Endodermal cell (in vitro differentiated cells): ENCODE measurements at regions not wholly inside any gene's neighbourhood (a gene's known extent, or its start where the extent isn't known, plus 50 kb on each side); places are given as distances from the start of the nearest gene placed in this dataset.

Experiments
- DNase-seq: peaks from one replicate; pipeline ENCODE4 v3.0.0-alpha.2; 2017
- H3K27ac ChIP-seq: 2 replicates; pipeline ENCODE4 v1.5.1; 2013; ENCODE audit warnings: mild to moderate bottlenecking, low read depth, low read length, moderate library complexity
- H3K27me3 ChIP-seq: 2 replicates; pipeline ENCODE4 v1.6.1; 2013; ENCODE audit warnings: mild to moderate bottlenecking, low read length, moderate library complexity; ENCODE audit not compliant: insufficient read depth, control insufficient read depth, poor library complexity, severe bottlenecking
- H3K36me3 ChIP-seq: 2 replicates; pipeline ENCODE4 v1.7.0; 2013; ENCODE audit warnings: mild to moderate bottlenecking, low read length, moderate library complexity; ENCODE audit not compliant: control insufficient read depth, insufficient read depth
- H3K4me1 ChIP-seq: one replicate; pipeline ENCODE4 v1.7.0; 2013; ENCODE audit warnings: low read length; ENCODE audit not compliant: control insufficient read depth, insufficient read depth
- H3K4me3 ChIP-seq: 2 replicates; pipeline ENCODE4 v1.5.1; 2013; ENCODE audit warnings: mild to moderate bottlenecking, low read length, moderate library complexity
- H3K9ac ChIP-seq: 2 replicates; pipeline ENCODE4 v1.6.1; 2013; ENCODE audit warnings: mild to moderate bottlenecking, low read length, moderate library complexity; ENCODE audit not compliant: poor library complexity, severe bottlenecking; ENCODE audit errors: extremely low read depth
- H3K9me3 ChIP-seq: 2 replicates; pipeline ENCODE4 v1.6.1; 2013; ENCODE audit warnings: mild to moderate bottlenecking, low read length, moderate library complexity; ENCODE audit not compliant: control insufficient read depth
- H3K27ac Mint-ChIP-seq: 2 replicates; pipeline ENCODE4 v1.8.0; 2020; ENCODE audit warnings: mixed read lengths
- H3K27me3 Mint-ChIP-seq: 2 replicates; pipeline ENCODE4 v1.8.0; 2021; ENCODE audit warnings: mild to moderate bottlenecking, mixed read lengths; ENCODE audit not compliant: insufficient read depth
- H3K36me3 Mint-ChIP-seq: 2 replicates; pipeline ENCODE4 v1.8.0; 2020; ENCODE audit warnings: low read depth, mixed read lengths
- H3K4me1 Mint-ChIP-seq: 2 replicates; pipeline ENCODE4 v1.8.0; 2020; ENCODE audit warnings: mixed read lengths
- H3K4me3 Mint-ChIP-seq: 2 replicates; pipeline ENCODE4 v1.8.0; 2020; ENCODE audit warnings: mild to moderate bottlenecking, moderate library complexity, mixed read lengths
- H3K9me3 Mint-ChIP-seq: 2 replicates; pipeline ENCODE4 v1.8.0; 2020; ENCODE audit warnings: mild to moderate bottlenecking, mixed read lengths
- WGBS, 2 experiments: methylation state at CpG; one replicate each; pipeline versions ENCODE4 v1.1.5 to v1.1.7; 2013; ENCODE audit warnings: missing lambda C conversion rate in 2 of 2, mixed read lengths in 1 of 2; ENCODE audit not compliant: insufficient coverage in 1 of 2, insufficient read length in 1 of 2; 5-methylcytosine and 5-hydroxymethylcytosine counted together
- TF ChIP-seq, protein P1 (sequence below): fragments of 200-600 bp; sonication (generic); conservative IDR thresholded peaks from 2 replicates; pipeline ENCODE4 v1.5.0; 2021; ENCODE audit warnings: antibody characterized with exemption, mild to moderate bottlenecking

DNA sequence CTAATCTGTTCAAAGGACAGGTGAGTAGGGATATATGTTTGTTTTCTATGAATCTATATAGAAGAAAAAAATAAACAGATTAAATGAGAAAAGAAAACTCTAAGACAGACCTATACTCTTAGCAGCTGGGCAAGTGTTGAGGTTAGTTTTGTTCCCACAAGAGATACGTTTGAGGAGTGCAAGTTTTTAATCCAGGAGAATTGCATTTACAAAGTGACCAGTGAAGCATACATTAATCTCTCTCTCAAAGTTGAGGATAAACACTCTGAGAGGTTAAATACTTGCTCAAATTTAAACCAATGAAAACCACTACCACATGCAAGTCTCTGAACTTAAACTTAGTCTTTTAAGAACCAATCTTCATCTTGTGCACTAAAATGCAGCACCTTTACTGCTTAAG is 930.5 kb upstream of the MIR17HG start:
- Mint-ChIP-seq H3K4me1 (peaks cover 13% of the 10 kb centered on the region), H3K9me3 (no peaks in the 10 kb centered on the region), H3K4me3 (no peak overlapping the region), H3K36me3 (no peaks in the 10 kb centered on the region), H3K27me3 (no peaks in the 10 kb centered on the region), H3K27ac (peak overlapping the region; percentile 31)
- Histone ChIP-seq H3K36me3 (no peaks in the 10 kb centered on the region), H3K4me1 (no peaks in the 10 kb centered on the region), H3K27me3 (no peaks in the 10 kb centered on the region), H3K9me3 (no peaks in the 10 kb centered on the region), H3K4me3 (no peak overlapping the region), H3K9ac (no peak overlapping the region), H3K27ac (no peak overlapping the region)
- TF ChIP-seq, protein P1, sequence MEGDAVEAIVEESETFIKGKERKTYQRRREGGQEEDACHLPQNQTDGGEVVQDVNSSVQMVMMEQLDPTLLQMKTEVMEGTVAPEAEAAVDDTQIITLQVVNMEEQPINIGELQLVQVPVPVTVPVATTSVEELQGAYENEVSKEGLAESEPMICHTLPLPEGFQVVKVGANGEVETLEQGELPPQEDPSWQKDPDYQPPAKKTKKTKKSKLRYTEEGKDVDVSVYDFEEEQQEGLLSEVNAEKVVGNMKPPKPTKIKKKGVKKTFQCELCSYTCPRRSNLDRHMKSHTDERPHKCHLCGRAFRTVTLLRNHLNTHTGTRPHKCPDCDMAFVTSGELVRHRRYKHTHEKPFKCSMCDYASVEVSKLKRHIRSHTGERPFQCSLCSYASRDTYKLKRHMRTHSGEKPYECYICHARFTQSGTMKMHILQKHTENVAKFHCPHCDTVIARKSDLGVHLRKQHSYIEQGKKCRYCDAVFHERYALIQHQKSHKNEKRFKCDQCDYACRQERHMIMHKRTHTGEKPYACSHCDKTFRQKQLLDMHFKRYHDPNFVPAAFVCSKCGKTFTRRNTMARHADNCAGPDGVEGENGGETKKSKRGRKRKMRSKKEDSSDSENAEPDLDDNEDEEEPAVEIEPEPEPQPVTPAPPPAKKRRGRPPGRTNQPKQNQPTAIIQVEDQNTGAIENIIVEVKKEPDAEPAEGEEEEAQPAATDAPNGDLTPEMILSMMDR, result no peak
- no peak for DNase-seq
- WGBS, 2 experiments, result 78 to 100% methylated on average over 1 of the region's 1 CpG

DNA sequence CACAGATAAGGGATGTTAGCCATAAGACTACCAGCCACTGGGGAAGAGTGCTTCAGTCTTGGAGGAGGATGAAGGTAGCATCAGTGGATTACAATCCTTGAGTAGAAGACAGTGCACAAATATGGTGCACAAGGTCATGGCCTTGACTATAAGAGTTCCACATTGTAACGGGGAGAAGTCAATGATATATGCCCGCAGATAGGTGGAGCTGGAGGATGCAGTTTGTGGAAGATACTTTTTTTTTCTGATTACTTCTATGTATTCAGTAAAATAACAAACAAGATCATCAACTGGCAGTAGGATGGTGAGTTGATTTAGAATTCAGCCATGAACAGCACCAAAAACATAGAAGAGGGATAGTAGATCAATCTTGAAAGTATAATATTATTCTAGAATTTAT is 926.8 kb upstream of the MIR17HG start:
- H3K9ac ChIP-seq, result no peak overlapping the region
- H3K36me3 ChIP-seq, result no peaks in the 10 kb centered on the region
- no peak overlapping the region for H3K27ac Mint-ChIP-seq
- H3K27ac ChIP-seq, result no peak overlapping the region
- no peaks in the 10 kb centered on the region for H3K4me1 ChIP-seq
- no peaks in the 10 kb centered on the region for H3K36me3 Mint-ChIP-seq
- H3K27me3 Mint-ChIP-seq, result no peaks in the 10 kb centered on the region
- H3K4me3 ChIP-seq, result no peak overlapping the region
- no peak for DNase-seq
- H3K4me1 Mint-ChIP-seq, result peaks cover 11% of the 10 kb centered on the region
- H3K4me3 Mint-ChIP-seq, result no peak overlapping the region
- TF ChIP-seq, protein P1, result peak; percentile 61
- no peaks in the 10 kb centered on the region for H3K9me3 ChIP-seq
- 100% methylated on average over 1 to 2 of the region's 2 CpGs for WGBS, 2 experiments
- H3K27me3 ChIP-seq, result no peaks in the 10 kb centered on the region
- H3K9me3 Mint-ChIP-seq, result no peaks in the 10 kb centered on the region

DNA sequence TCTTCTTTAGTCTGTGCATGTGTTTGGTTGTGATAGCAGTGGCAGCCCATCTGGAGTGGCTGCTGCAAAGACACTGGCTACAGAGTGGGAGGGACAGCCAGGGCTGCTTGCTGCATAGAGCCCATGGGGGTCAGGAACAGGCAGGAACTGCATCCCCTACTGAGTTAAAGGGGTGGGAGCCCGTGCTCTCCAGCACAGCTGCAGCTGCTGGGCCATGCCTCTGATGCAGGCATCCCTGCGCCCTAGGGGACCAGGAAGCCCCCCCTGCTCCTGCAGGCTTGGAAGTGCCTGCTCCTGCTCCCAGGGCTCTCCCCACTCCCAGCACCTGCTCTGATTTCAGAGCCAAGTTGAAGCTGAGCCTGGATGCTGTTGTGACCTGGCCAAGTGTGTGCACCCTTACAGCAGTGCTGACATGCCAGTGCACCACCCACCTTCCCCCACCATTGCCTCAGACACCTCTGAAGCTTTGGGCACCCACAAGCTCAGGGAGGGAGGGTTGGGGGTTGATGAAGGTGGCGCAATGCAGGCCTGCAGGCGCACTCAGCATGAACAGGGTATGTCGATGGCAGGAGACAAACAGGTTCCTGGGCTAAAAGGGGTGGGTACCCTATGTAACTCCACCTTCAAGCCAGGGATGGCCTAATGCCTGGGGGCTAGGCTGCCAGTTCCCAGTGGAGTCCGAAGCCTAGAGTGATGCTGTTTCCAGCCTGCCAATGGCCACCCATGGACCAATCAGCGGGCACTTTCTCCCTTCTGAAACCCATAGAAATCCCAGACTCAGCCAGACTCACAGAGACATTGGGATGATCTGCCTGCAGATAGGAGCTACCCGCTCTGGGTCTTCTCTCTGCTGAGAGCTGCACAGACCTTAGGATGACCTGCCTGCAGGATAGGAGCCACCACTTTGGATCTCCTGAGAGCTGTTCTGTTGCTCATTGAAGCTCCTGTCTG is 919.9 kb upstream of the MIR17HG start:
- H3K4me3 Mint-ChIP-seq, result no peak overlapping the region
- H3K27me3 Mint-ChIP-seq, result no peaks in the 10 kb centered on the region
- H3K9ac ChIP-seq, result no peak overlapping the region
- TF ChIP-seq, protein P1, result no peak
- WGBS, 2 experiments, result 54 to 69% methylated on average over 3 to 8 of the region's 8 CpGs
- no peaks in the 10 kb centered on the region for H3K36me3 Mint-ChIP-seq
- peaks cover 1% of the 10 kb centered on the region for H3K4me1 Mint-ChIP-seq
- no peak overlapping the region for H3K27ac Mint-ChIP-seq
- H3K4me1 ChIP-seq, result no peaks in the 10 kb centered on the region
- no peaks in the 10 kb centered on the region for H3K9me3 Mint-ChIP-seq
- no peak overlapping the region for H3K27ac ChIP-seq
- no peaks in the 10 kb centered on the region for H3K36me3 ChIP-seq
- H3K27me3 ChIP-seq, result no peaks in the 10 kb centered on the region
- no peaks in the 10 kb centered on the region for H3K9me3 ChIP-seq
- peak; percentile 54 for DNase-seq
- no peak overlapping the region for H3K4me3 ChIP-seq
